GM12872 (cell line): ENCODE measurements at regions not wholly inside any gene's neighbourhood (a gene's known extent, or its start where the extent isn't known, plus 50 kb on each side); places are given as distances from the start of the nearest gene placed in this dataset.

Experiments used
- TF ChIP-seq, protein P1 (sequence below): IDR thresholded peaks from 3 replicates; pipeline ENCODE4 v1.5.1; 2011; ENCODE audit warnings: low read depth, mild to moderate bottlenecking, low read length, moderate library complexity; ENCODE audit not compliant: insufficient read depth

DNA sequence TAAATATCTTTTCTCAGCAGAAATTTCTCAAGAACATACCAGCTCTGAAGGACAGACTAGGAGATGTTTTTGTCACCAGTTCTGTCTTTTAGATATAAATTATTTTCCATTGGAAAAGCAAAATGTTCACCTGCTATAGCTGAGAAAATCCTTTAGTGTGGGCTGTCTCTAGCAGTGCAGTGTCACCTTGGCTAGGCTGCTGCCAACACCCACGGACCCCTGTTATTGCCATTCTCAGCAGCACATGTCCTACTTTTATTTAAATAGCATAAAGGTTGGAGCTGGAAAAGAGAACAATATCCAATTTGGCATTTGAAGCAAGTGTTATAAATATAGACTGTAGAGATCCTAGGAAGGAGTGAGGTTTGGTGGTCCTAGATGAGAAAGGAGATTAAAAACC, 156.4 kb downstream of the TPH2 start:
- TF ChIP-seq, protein P1, sequence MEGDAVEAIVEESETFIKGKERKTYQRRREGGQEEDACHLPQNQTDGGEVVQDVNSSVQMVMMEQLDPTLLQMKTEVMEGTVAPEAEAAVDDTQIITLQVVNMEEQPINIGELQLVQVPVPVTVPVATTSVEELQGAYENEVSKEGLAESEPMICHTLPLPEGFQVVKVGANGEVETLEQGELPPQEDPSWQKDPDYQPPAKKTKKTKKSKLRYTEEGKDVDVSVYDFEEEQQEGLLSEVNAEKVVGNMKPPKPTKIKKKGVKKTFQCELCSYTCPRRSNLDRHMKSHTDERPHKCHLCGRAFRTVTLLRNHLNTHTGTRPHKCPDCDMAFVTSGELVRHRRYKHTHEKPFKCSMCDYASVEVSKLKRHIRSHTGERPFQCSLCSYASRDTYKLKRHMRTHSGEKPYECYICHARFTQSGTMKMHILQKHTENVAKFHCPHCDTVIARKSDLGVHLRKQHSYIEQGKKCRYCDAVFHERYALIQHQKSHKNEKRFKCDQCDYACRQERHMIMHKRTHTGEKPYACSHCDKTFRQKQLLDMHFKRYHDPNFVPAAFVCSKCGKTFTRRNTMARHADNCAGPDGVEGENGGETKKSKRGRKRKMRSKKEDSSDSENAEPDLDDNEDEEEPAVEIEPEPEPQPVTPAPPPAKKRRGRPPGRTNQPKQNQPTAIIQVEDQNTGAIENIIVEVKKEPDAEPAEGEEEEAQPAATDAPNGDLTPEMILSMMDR, result no peak

DNA sequence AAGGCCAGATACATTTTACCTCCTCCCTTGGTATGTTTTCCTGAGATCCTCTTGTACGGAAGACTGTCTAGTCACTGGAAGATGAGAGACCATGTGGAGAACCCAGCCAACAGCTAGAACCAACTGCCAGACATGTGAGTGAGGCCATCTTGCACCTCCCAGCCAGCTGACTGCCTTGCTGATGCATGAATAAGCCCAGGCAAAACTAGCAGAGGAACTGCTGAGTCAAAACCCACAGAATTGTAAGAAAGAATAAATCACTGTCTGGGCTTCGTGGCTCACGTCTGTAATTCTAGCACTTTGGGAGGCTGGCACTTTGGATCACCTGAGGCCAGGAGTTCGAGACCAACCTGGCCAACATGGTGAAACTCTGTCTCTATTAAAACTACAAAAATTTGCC, 160.0 kb downstream of the TPH2 start:
- TF ChIP-seq, protein P1, result no peak

DNA sequence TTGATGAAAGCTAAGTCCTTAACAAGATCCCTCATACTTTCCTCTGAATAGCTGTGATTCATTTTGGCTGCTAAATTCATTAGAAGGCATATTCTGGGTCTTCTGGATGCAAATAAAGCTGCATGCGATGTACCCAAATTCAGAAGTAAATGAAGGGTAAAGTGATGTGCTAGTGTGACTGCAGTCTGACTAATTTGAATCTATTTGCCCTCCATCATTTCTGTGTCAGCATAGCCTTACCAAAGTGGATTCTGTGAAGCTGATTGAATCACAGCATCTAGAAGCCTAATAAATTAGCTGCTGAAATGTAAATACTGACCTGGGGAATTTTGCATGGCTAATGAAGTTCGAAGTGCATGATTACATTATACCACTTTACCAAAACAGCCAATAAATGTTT, 162.2 kb downstream of the TPH2 start:
- TF ChIP-seq, protein P1, result no peak

DNA sequence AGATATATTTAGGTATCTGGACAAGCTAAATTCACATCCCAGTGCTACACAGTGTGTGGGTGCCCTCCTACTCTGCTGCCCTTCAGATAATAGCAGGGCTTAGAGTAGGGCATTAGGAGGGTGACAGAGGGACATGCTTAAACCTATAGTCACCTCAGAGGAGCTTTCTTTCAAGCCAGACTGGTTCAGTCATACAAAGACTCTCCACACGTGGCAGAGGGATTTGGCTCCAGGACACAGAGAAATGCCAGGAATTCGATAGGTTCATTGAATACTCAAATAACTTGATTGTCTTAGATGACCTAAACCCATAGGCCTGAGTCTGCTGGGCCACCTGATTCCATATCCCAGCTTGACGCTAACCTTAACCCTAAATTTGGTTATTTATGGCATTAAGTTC, 163.5 kb downstream of the TPH2 start:
- TF ChIP-seq, protein P1, result no peak

DNA sequence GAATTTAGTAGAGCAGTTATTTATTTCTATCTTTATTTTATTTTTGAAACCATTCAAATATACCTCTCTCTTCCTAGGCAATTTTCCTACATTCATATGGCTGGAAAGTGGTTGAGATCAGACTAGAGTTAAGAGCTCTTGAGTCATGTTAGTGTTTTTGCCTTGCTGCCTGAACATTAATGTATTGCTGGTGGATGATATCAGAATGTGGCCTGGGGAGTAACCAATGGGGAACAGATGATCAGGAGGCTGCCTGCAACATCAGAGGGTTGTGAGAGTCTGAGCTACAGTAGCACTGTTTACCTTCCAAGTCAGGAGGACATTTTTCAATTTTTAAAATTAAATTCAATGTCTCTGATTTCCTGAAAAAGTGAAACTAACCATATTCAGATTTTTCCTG, 166.3 kb upstream of the TRHDE start:
- TF ChIP-seq, protein P1, result no peak

DNA sequence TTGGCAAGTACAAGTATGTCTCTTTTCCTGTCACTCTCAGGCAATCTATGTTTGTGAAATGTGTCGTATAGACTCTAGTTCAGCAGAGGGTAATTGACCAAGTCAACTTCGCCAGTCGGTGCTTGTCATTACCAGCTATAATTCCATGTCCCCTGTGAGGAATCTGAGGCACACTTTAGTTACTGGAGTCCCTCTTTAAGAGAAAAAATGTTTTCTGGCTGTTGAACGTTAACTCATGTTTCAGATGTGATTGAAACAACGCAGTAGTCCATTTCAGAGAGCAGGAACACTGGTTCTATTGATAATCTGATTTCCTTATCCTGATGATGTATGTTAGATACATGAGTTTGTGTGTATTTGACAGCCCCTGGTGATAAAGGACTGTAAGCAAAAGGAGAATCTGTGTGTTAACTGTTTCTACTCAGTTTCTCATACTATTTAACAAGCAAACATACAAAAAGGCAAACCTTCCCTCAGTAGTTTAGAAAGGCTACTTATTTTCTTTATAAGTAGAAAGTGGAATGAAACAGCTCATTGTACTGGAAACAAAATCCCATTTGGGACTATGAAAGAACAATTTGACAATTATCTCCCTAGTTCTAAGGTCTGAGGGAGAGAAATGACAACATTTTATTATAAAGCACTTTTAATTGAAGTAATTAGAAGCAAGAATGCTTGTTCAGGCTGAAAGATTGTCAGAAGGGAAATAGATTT, 161.1 kb upstream of the TRHDE start:
- TF ChIP-seq, protein P1, result no peak

DNA sequence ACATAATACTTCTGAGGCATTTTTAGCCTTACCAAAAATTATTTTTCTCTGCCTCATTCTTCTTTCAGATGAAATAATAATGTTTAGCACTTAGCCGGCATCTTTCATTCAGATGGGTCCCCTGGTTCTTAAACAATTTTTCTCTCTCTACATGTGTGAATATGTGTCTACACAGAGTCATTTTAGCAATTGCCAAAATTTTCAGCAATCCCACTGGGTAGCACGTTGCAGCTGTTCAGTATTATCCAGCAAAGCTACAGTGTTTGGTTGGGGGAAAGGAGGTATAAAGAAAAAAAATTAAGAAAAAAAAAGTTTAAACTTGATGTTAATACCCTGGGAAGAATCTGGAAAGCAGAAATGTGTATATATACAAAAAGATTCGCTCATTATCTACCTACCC, 160.5 kb upstream of the TRHDE start:
- TF ChIP-seq, protein P1, result no peak
